NOMO-1 (cell line): ENCODE measurements at regions not wholly inside any gene's neighbourhood (a gene's known extent, or its start where the extent isn't known, plus 50 kb on each side); places are given as distances from the start of the nearest gene placed in this dataset.

Experiments used
- DNase-seq, 2 experiments: peaks; one replicate each; lab custom pipeline; 2025; ENCODE audit not compliant: unreplicated experiment in 2 of 2; lab: John Stamatoyannopoulos, UW

GRCh38 chr1:62978741-62979140 lies 194.8 kb downstream of the ATG4C start:
- DNase-seq = no peak

- no peak for DNase-seq
Observed at GRCh38 chr1:62981434-62981833, 197.5 kb downstream of the ATG4C start.

- no peak for DNase-seq
Observed at GRCh38 chr1:62988867-62989266, 204.9 kb downstream of the ATG4C start.

GRCh38 chr1:62989497-62989896 lies 205.6 kb downstream of the ATG4C start:
- no peak for DNase-seq

GRCh38 chr1:62991152-62991551 lies 207.2 kb downstream of the ATG4C start:
- no peak for DNase-seq

GRCh38 chr1:62993844-62994243 lies 209.9 kb downstream of the ATG4C start:
- DNase-seq = no peak

GRCh38 chr1:62995173-62995572 lies 211.2 kb downstream of the ATG4C start:
- DNase-seq = no peak

- no peak for DNase-seq
Observed at GRCh38 chr1:62997884-62998283, 214.0 kb downstream of the ATG4C start.

- DNase-seq = no peak
Observed at GRCh38 chr1:62998845-62999649, 215.1 kb downstream of the ATG4C start.

- DNase-seq = no peak
Observed at GRCh38 chr1:63000508-63000907, 216.6 kb downstream of the ATG4C start.

GRCh38 chr1:63004868-63005267 lies 220.9 kb downstream of the ATG4C start:
- no peak for DNase-seq

- no peak for DNase-seq
Observed at GRCh38 chr1:63005812-63006211, 221.9 kb downstream of the ATG4C start.

GRCh38 chr1:63009421-63009820 lies 225.5 kb downstream of the ATG4C start:
- DNase-seq = no peak

- no peak for DNase-seq
Observed at GRCh38 chr1:63010913-63011660, 227.2 kb downstream of the ATG4C start.

GRCh38 chr1:63012339-63012738 lies 228.4 kb downstream of the ATG4C start:
- no peak for DNase-seq

GRCh38 chr1:63014267-63014666 lies 230.3 kb downstream of the ATG4C start:
- no peak for DNase-seq

- DNase-seq = no peak
Observed at GRCh38 chr1:63022319-63022718, 238.4 kb downstream of the ATG4C start.

GRCh38 chr1:63023171-63023570 lies 239.2 kb downstream of the ATG4C start:
- no peak for DNase-seq

- no peak for DNase-seq
Observed at GRCh38 chr1:63023637-63024036, 239.7 kb downstream of the ATG4C start.

GRCh38 chr1:63024132-63024531 lies 240.2 kb downstream of the ATG4C start:
- DNase-seq = no peak

- DNase-seq = no peak
Observed at GRCh38 chr1:63027176-63027575, 243.2 kb downstream of the ATG4C start.

- DNase-seq = no peak
Observed at GRCh38 chr1:63032171-63032570, 248.2 kb downstream of the ATG4C start.
